Prostate gland (tissue), 2 donors: ENCODE measurements at regions not wholly inside any gene's neighbourhood (a gene's known extent, or its start where the extent isn't known, plus 50 kb on each side); places are given as distances from the start of the nearest gene placed in this dataset.

Experiments
- DNase-seq: peaks from one replicate; pipeline ENCODE4 v3.0.0-alpha.2; 2019; ENCODE audit warnings: low spot score
- H3K27ac ChIP-seq, 2 donors: fragments of 200-600 bp; sonication (generic); 2 replicates each; pipeline ENCODE4 v1.5.1; 2017 to 2019
- H3K27me3 ChIP-seq: fragments of 200-600 bp; sonication (generic); replicated peaks from 2 replicates; pipeline ENCODE4 v1.5.1; 2019; ENCODE audit not compliant: insufficient read depth
- H3K36me3 ChIP-seq, 2 donors: fragments of 200-600 bp; sonication (generic); 1 replicate in 1 of 2; 2 replicates in 1 of 2; pipeline versions ENCODE4 v1.5.1 to v1.8.1; 2017 to 2019
- H3K4me1 ChIP-seq: fragments of 200-600 bp; sonication (generic); replicated peaks from 2 replicates; pipeline ENCODE4 v1.5.1; 2019
- H3K4me3 ChIP-seq, 2 donors: fragments of 200-600 bp; sonication (generic); 2 replicates each; pipeline ENCODE4 v1.5.1; 2017 to 2019
- H3K9me3 ChIP-seq: fragments of 200-600 bp; sonication (generic); 2 replicates; pipeline ENCODE4 v1.5.1; 2017
- POLR2A ChIP-seq: fragments of 450-650 bp; IDR thresholded peaks from one replicate; pipeline ENCODE4 v1.6.1; 2016; ENCODE audit warnings: antibody characterized with exemption, mild to moderate bottlenecking
- POLR2AphosphoS5 ChIP-seq: sonication (generic); formaldehyde crosslinking; IDR thresholded peaks from one replicate; pipeline ENCODE4 v1.6.1; 2017; ENCODE audit warnings: antibody characterized with exemption
- WGBS: methylation state at CpG from one replicate; pipeline ENCODE4 v1.1.5; 2018; 5-methylcytosine and 5-hydroxymethylcytosine counted together
- intact Hi-C: fragments of 100-400 bp; cut with DNase I; formaldehyde crosslinking; loops from one replicate; pipeline ENCODE4 v1.14.2; 2022
- TF ChIP-seq, protein P1 (sequence below), 4 experiments: fragments of 200-600 bp in 2 of 4; fragments of 450-650 bp in 2 of 4; sonication (generic) in 2 of 4; IDR thresholded peaks; 1 replicate in 3 of 4; 2 replicates in 1 of 4; pipeline ENCODE4 v1.5.1; 2016 to 2019; ENCODE audit warnings: antibody characterized with exemption in 4 of 4, mild to moderate bottlenecking in 2 of 4, moderate library complexity in 2 of 4

GRCh38 chr15:77749236-77749997 is 116.7 kb upstream of the LINGO1 start:
- Histone ChIP-seq H3K36me3 (no peaks in the 10 kb centered on the region), H3K27ac (no peak overlapping the region), H3K4me1 (no peaks in the 10 kb centered on the region), H3K4me3 (no peak overlapping the region), H3K27me3 (no peaks in the 10 kb centered on the region), H3K9me3 (no peaks in the 10 kb centered on the region)
- WGBS: 74% methylated on average over 6 of the region's 6 CpGs
- DNase-seq: no peak
- intact Hi-C loops: no loop called here
- no peak for TF ChIP-seq POLR2A
- no peak for TF ChIP-seq POLR2AphosphoS5

GRCh38 chr15:77748078-77749064 is 115.7 kb upstream of the LINGO1 start:
- H3K27ac ChIP-seq: no peak overlapping the region
- no peaks in the 10 kb centered on the region for H3K9me3 ChIP-seq
- no peaks in the 10 kb centered on the region for H3K27me3 ChIP-seq
- TF ChIP-seq POLR2A (no peak), POLR2AphosphoS5 (no peak)
- TF ChIP-seq, protein P1, sequence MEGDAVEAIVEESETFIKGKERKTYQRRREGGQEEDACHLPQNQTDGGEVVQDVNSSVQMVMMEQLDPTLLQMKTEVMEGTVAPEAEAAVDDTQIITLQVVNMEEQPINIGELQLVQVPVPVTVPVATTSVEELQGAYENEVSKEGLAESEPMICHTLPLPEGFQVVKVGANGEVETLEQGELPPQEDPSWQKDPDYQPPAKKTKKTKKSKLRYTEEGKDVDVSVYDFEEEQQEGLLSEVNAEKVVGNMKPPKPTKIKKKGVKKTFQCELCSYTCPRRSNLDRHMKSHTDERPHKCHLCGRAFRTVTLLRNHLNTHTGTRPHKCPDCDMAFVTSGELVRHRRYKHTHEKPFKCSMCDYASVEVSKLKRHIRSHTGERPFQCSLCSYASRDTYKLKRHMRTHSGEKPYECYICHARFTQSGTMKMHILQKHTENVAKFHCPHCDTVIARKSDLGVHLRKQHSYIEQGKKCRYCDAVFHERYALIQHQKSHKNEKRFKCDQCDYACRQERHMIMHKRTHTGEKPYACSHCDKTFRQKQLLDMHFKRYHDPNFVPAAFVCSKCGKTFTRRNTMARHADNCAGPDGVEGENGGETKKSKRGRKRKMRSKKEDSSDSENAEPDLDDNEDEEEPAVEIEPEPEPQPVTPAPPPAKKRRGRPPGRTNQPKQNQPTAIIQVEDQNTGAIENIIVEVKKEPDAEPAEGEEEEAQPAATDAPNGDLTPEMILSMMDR (IDR thresholded peaks at IDR 0.05): no peak
- no peak for DNase-seq
- intact Hi-C loops: no loop called here
- H3K36me3 ChIP-seq: no peaks in the 10 kb centered on the region
- WGBS: 82% methylated on average over 10 of the region's 10 CpGs
- H3K4me3 ChIP-seq: no peak overlapping the region
- no peaks in the 10 kb centered on the region for H3K4me1 ChIP-seq

DNA sequence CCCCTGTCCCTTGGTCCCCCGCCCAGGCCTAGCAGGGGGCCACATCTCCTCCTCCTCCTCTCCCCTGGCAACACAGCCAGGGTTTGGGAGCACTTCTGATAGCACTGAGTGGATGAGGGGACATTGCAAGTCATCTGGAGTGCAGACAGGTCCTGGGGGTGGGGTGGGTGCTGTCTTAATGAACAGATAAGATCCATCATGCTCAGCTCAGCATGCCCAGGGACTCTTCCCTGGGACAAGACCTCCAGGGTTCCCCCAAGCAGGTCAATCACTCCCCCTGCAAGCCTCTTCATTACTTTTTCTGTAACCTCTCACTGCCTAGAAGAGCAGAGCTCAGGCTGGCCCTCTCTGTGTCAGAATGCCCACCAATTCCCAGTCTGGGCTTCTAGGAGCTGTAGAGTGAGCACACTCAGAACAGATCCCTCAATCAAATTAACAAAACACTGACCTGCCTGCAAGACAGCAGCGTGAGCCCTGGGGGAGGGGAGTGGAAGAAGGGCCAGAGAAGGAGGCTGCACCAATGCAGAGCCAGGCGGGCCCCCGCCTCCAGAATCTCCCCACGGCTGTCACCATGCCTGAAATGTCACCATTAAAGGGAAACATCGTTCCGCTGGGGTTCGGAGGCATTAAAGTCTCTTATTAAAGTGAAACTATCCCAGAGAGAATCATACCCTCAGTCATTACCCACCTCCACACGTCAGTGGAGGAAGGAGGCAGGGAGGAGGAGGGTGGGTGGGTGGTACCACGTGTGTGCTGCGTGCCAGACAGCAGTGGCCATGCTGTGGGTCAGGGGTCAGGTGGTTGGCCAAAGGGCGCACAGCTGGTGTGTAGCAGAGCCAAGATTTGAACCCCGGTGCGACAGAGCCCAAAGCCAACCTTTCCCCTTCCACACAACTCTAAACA is 114.7 kb upstream of the LINGO1 start:
- intact Hi-C loops: no loop called here
- H3K36me3 ChIP-seq: no peaks in the 10 kb centered on the region
- DNase-seq: no peak
- peaks cover 2% of the 10 kb centered on the region for H3K27me3 ChIP-seq
- H3K4me3 ChIP-seq: no peak overlapping the region
- 41% methylated on average over 14 of the region's 14 CpGs for WGBS
- no peaks in the 10 kb centered on the region for H3K4me1 ChIP-seq
- no peaks in the 10 kb centered on the region for H3K9me3 ChIP-seq
- H3K27ac ChIP-seq: no peak overlapping the region
- TF ChIP-seq POLR2A: no peak
- no peak for TF ChIP-seq POLR2AphosphoS5
- TF ChIP-seq, protein P1 (IDR thresholded peaks at IDR 0.05): no peak

DNA sequence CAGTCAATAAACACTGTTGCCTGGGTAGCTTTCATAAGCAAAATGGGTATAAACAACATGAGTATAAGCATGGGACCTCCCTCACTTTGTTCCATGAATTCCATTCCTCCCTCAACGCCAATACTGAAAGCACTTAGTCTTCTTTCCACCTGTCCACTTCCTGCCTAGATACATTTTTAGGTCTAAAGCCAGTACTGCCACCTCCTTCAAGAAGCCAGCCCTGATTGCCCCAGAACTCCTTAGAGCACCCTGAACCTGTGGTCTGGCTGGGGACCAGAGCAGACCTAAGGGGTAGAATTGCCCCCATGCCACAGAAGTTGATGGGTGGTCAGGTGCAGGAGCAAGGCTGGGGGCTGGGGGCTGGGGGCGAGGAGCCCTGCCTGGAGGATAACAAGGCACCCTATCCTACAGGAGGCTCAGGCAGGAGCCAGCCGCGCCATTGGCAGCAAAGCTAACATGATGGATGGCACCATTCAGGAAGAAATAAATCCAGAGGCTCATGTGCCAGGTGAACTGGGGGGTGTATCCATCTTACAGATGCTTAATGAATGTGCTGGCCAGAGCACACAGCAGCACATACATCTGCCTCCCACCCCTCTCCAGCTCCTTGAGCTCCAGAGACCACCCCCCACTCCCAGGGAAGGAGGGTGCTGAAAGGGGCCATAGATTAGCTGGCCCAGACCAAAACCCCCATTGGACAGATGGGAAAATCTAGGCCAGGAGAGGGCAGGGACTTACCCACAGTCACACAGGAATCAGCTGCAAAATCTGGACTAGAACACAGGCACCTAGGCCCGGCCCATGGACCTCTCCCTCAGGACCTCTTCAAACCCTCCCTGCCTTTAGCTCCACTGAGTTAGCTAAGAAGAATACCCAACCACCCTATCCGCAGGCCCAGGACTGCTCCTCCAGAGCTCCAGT is 113.8 kb upstream of the LINGO1 start:
- intact Hi-C loops: no loop called here
- Histone ChIP-seq H3K4me1 (no peaks in the 10 kb centered on the region), H3K27ac (no peak overlapping the region), H3K36me3 (no peaks in the 10 kb centered on the region), H3K4me3 (no peak overlapping the region), H3K27me3 (peaks cover 2% of the 10 kb centered on the region), H3K9me3 (no peaks in the 10 kb centered on the region)
- no peak for TF ChIP-seq POLR2A
- TF ChIP-seq, protein P1 (IDR thresholded peaks at IDR 0.05): no peak
- TF ChIP-seq POLR2AphosphoS5: no peak
- DNase-seq: no peak
- WGBS: 76% methylated on average over 6 of the region's 6 CpGs
